Endothelial cell of umbilical vein (primary cell): ENCODE measurements at regions not wholly inside any gene's neighbourhood (a gene's known extent, or its start where the extent isn't known, plus 50 kb on each side); places are given as distances from the start of the nearest gene placed in this dataset.

Source experiments
- BruUV-seq: library from RNA; stranded (reverse); fragments of 400-500 nt; replicated peaks from 2 replicates; lab custom pipeline; 2021; lab: Mats Ljungman, UMichigan
- CTCF ChIA-PET: fragments of 300-600, 350-600 bp; sonication (Branson Sonifier 250); formaldehyde crosslinking; loops from one replicate; lab custom pipeline; 2021; ENCODE audit warnings: antibody characterized with exemption, inconsistent platforms; lab: Charles Lee
- POLR2A ChIA-PET: fragments of 300-600, 350-600 bp; sonication (Branson Sonifier 250); formaldehyde crosslinking; loops from one replicate; lab custom pipeline; 2021; ENCODE audit warnings: antibody characterized with exemption, inconsistent platforms; lab: Charles Lee
- DNase-seq: peaks from one replicate; pipeline ENCODE4 v3.0.0-alpha.2; 2011; ENCODE audit warnings: low read depth, low spot score
- FAIRE-seq: peaks from 2 replicates; lab custom pipeline; 2011; peaks lifted over from hg19 to GRCh38; lab: Jason Lieb, UNC
- H2AFZ ChIP-seq: 2 replicates; pipeline ENCODE4 v1.6.0; 2012; ENCODE audit warnings: low read depth, low read length, control low read depth, inconsistent platforms
- H3K27ac ChIP-seq: 2 replicates; pipeline ENCODE4 v1.5.1; 2011; ENCODE audit warnings: low read depth, mild to moderate bottlenecking, control low read depth, low read length, moderate library complexity; ENCODE audit not compliant: insufficient read depth
- H3K27me3 ChIP-seq, 2 experiments: 2 replicates each; pipeline versions ENCODE4 v1.6.0 to v1.6.1; 2011; ENCODE audit warnings: low read length in 2 of 2, mixed read lengths in 1 of 2; ENCODE audit not compliant: control insufficient read depth in 2 of 2, insufficient read depth in 2 of 2
- H3K36me3 ChIP-seq, 2 experiments: 2 replicates in 1 of 2; 3 replicates in 1 of 2; pipeline ENCODE4 v1.5.1; 2011; ENCODE audit warnings: low read length in 2 of 2, mild to moderate bottlenecking in 1 of 2, moderate library complexity in 1 of 2; ENCODE audit not compliant: control insufficient read depth in 2 of 2, insufficient read depth in 2 of 2; ENCODE audit errors: extremely low read depth in 1 of 2
- H3K4me1 ChIP-seq: 3 replicates; pipeline ENCODE4 v1.5.1; 2011; ENCODE audit warnings: mild to moderate bottlenecking, low read length; ENCODE audit not compliant: control insufficient read depth, insufficient read depth; ENCODE audit errors: extremely low read depth
- H3K4me2 ChIP-seq: 2 replicates; pipeline ENCODE4 v1.6.1; 2011; ENCODE audit warnings: low read length, control low read depth, mixed read lengths; ENCODE audit not compliant: insufficient read depth
- H3K4me3 ChIP-seq, 3 experiments: fragments of 200-600 bp in 1 of 3; sonication (generic), shearing (Covaris generic) in 1 of 3; replicated peaks in 1 of 3; 2 replicates each; pipeline ENCODE4 v1.5.1; 2011 to 2016; ENCODE audit warnings: control low read depth in 3 of 3, low read length in 3 of 3, mild to moderate bottlenecking in 2 of 3, inconsistent platforms in 1 of 3, low read depth in 1 of 3, moderate library complexity in 1 of 3; ENCODE audit not compliant: insufficient read depth in 1 of 3
- H3K79me2 ChIP-seq: 2 replicates; pipeline ENCODE4 v1.6.0; 2012; ENCODE audit warnings: low read length, inconsistent platforms; ENCODE audit not compliant: control insufficient read depth, insufficient read depth
- H3K9ac ChIP-seq: replicated peaks from 2 replicates; pipeline ENCODE3; 2011; ENCODE audit warnings: low read length, control low read depth; ENCODE audit not compliant: insufficient read depth; ENCODE audit errors: extremely low read depth
- H3K9me1 ChIP-seq: replicated peaks from 3 replicates; pipeline ENCODE4 v1.6.0; 2011; ENCODE audit warnings: mild to moderate bottlenecking, low read length; ENCODE audit not compliant: control insufficient read depth, insufficient read depth; ENCODE audit errors: extremely low read depth
- H3K9me3 ChIP-seq: replicated peaks from 2 replicates; pipeline ENCODE4 v1.5.1; 2012; ENCODE audit warnings: low read length, inconsistent platforms; ENCODE audit not compliant: control insufficient read depth, insufficient read depth
- H4K20me1 ChIP-seq: replicated peaks from 2 replicates; pipeline ENCODE3; 2011; ENCODE audit warnings: mild to moderate bottlenecking, low read length; ENCODE audit not compliant: control insufficient read depth, insufficient read depth; ENCODE audit errors: extremely low read depth
- CTCF ChIP-seq, 2 donors: IDR thresholded peaks; 1 replicate in 1 of 2; 2 replicates in 1 of 2; pipeline ENCODE4 v1.5.1; 2011; ENCODE audit warnings: low read length in 2 of 2, mild to moderate bottlenecking in 2 of 2, moderate library complexity in 2 of 2, control low read depth in 1 of 2, inconsistent platforms in 1 of 2, low read depth in 1 of 2; ENCODE audit not compliant: insufficient read depth in 1 of 2; ENCODE audit errors: extremely low read depth in 1 of 2
- EZH2 ChIP-seq: IDR thresholded peaks from 2 replicates; pipeline ENCODE4 v1.6.1; 2012; ENCODE audit warnings: borderline replicate concordance, low read depth, mild to moderate bottlenecking, moderate library complexity, low read length, inconsistent platforms; ENCODE audit not compliant: severe bottlenecking
- FOS ChIP-seq: IDR thresholded peaks from 2 replicates; pipeline ENCODE4 v1.6.1; 2011; ENCODE audit warnings: mild to moderate bottlenecking, low read length, moderate library complexity, borderline replicate concordance; ENCODE audit not compliant: insufficient read depth
- GATA2 ChIP-seq: IDR thresholded peaks from 2 replicates; pipeline ENCODE4 v1.7.0; 2011; ENCODE audit warnings: low read depth, mild to moderate bottlenecking, moderate library complexity, mixed read lengths, low read length; ENCODE audit not compliant: insufficient read length, insufficient read depth
- JUN ChIP-seq: IDR thresholded peaks from 2 replicates; pipeline ENCODE4 v1.6.1; 2011; ENCODE audit warnings: borderline replicate concordance, low read depth; ENCODE audit not compliant: insufficient read length, insufficient read depth
- MAX ChIP-seq: IDR thresholded peaks from 2 replicates; pipeline ENCODE4 v1.6.1; 2011; ENCODE audit not compliant: insufficient read depth, insufficient read length
- MYC ChIP-seq: IDR thresholded peaks from one replicate; pipeline ENCODE4 v1.6.1; 2011; ENCODE audit warnings: mild to moderate bottlenecking, low read depth, low read length
- POLR2A ChIP-seq: IDR thresholded peaks from 2 replicates; pipeline ENCODE4 v1.6.1; 2012; ENCODE audit warnings: low read depth, mild to moderate bottlenecking, control low read depth, low read length
- POLR2AphosphoS5 ChIP-seq: IDR thresholded peaks from 2 replicates; pipeline ENCODE4 v1.6.1; 2012; ENCODE audit warnings: low read depth, mild to moderate bottlenecking, control low read depth, low read length, moderate library complexity; ENCODE audit not compliant: insufficient read depth
- dilution Hi-C: fragments of 300-500 bp; cut with MboI; formaldehyde crosslinking; loops from one replicate; pipeline ENCODE4 v1.15.0; 2019; ENCODE audit warnings: low sequenced_read_pairs; ENCODE audit not compliant: extremely low pct_ligation_motif_present
- intact Hi-C: fragments of 100-400 bp; cut with micrococcal nuclease; formaldehyde crosslinking; loops from one replicate; pipeline ENCODE4 v1.10.0; 2022

- DNase-seq: no peak
- no peaks in the 10 kb centered on the region for H3K4me1 ChIP-seq
- dilution Hi-C loops: no loop called here
- no peaks in the 10 kb centered on the region for H3K79me2 ChIP-seq
- TF ChIP-seq CTCF (IDR thresholded peaks at IDR 0.05; ENCODE audit: extremely low read depth in 1 of 2, insufficient read depth in 1 of 2, low read depth in 1 of 2, low read length in 2 of 2) (no peak), GATA2 (no peak), FOS (no peak), MYC (no peak), JUN (no peak), EZH2 (no peak), MAX (no peak), POLR2AphosphoS5 (no peak), POLR2A (no peak)
- H3K9ac ChIP-seq: no peak overlapping the region
- H3K9me3 ChIP-seq: no peaks in the 10 kb centered on the region
- FAIRE-seq: no peak
- BruUV-seq: no TSS peak
- H3K27ac ChIP-seq: no peak overlapping the region
- CTCF ChIA-PET: no interaction called here
- H3K9me1 ChIP-seq: no peaks in the 10 kb centered on the region
- H4K20me1 ChIP-seq: no peaks in the 10 kb centered on the region
- no peak overlapping the region for H3K4me3 ChIP-seq
- intact Hi-C loops: no loop called here
- H2AFZ ChIP-seq: no peak overlapping the region
- no peaks in the 10 kb centered on the region for H3K27me3 ChIP-seq
- POLR2A ChIA-PET: no interaction called here
- no peaks in the 10 kb centered on the region for H3K36me3 ChIP-seq
- no peak overlapping the region for H3K4me2 ChIP-seq
These were observed 1478.8 kb downstream of the FAM133A start for GRCh38 chrX:95152810-95153209.
